Cardiac septum (tissue), 1 donor: ENCODE measurements at regions not wholly inside any gene's neighbourhood (a gene's known extent, or its start where the extent isn't known, plus 50 kb on each side); places are given as distances from the start of the nearest gene placed in this dataset.

Experiments
- DNase-seq: peaks from one replicate; pipeline ENCODE4 v3.0.0-alpha.2; 2020; ENCODE audit warnings: low spot score
- intact Hi-C: fragments of 100-400 bp; cut with DNase I; formaldehyde crosslinking; loops from one replicate; pipeline ENCODE4 v1.14.0; 2022
- donor health status: DM: no; HTN: no; CAD: no.

GRCh38 chr9:75391497-75391896 lies 303.2 kb downstream of the OSTF1 start:
- intact Hi-C loops = no loop called here
- DNase-seq = no peak

- DNase-seq = no peak
- intact Hi-C loops = no loop called here
These were observed 307.0 kb downstream of the OSTF1 start for GRCh38 chr9:75395336-75395735.

- intact Hi-C loops = no loop called here
- no peak for DNase-seq
These were observed 309.5 kb downstream of the OSTF1 start for GRCh38 chr9:75397836-75398235.

GRCh38 chr9:75408391-75408790 lies 320.1 kb downstream of the OSTF1 start:
- intact Hi-C loops = no loop called here
- no peak for DNase-seq

GRCh38 chr9:75410405-75410804 lies 322.1 kb downstream of the OSTF1 start:
- DNase-seq = no peak
- intact Hi-C loops = no loop called here

- no peak for DNase-seq
- intact Hi-C loops = no loop called here
These were observed 326.3 kb downstream of the OSTF1 start for GRCh38 chr9:75414371-75415160.

- DNase-seq = no peak
These were observed 329.2 kb downstream of the OSTF1 start for GRCh38 chr9:75417471-75417870.

GRCh38 chr9:75418518-75418917 lies 330.2 kb downstream of the OSTF1 start:
- DNase-seq = no peak
- intact Hi-C loops = no loop called here

More at GRCh38 chr9:75417471-75417870, 329.2 kb downstream of the OSTF1 start:
- intact Hi-C loops = no loop called here

- DNase-seq = no peak
- intact Hi-C loops = no loop called here
These were observed 334.7 kb downstream of the OSTF1 start for GRCh38 chr9:75422944-75423522.

- no peak for DNase-seq
- intact Hi-C loops = loop anchor here (10.0 kb wide), 1 partner anchor 65 kb away; no protein-coding TSS in a partner anchor
These were observed 341.5 kb downstream of the OSTF1 start for GRCh38 chr9:75429531-75430475.

- DNase-seq = no peak
- intact Hi-C loops = loop anchor here (10.0 kb wide), 1 partner anchor 63 kb away; no protein-coding TSS in a partner anchor
These were observed 343.1 kb downstream of the OSTF1 start for GRCh38 chr9:75431375-75431774.

- intact Hi-C loops = loop anchor here (10.0 kb wide), 1 partner anchor 62 kb away; no protein-coding TSS in a partner anchor
- no peak for DNase-seq
These were observed 344.1 kb downstream of the OSTF1 start for GRCh38 chr9:75432386-75432785.

- intact Hi-C loops = loop anchor here (10.0 kb wide), 1 partner anchor 62 kb away; no protein-coding TSS in a partner anchor
- DNase-seq = no peak
These were observed 344.6 kb downstream of the OSTF1 start for GRCh38 chr9:75432888-75433287.

- intact Hi-C loops = loop anchor here (10.0 kb wide), 1 partner anchor 56 kb away; no protein-coding TSS in a partner anchor
- DNase-seq = no peak
These were observed 350.4 kb downstream of the OSTF1 start for GRCh38 chr9:75438716-75439115.

- intact Hi-C loops = no loop called here
- no peak for DNase-seq
These were observed 352.6 kb downstream of the OSTF1 start for GRCh38 chr9:75440914-75441313.

GRCh38 chr9:75445144-75445543 lies 356.8 kb downstream of the OSTF1 start:
- intact Hi-C loops = no loop called here
- DNase-seq = no peak

- intact Hi-C loops = no loop called here
- no peak for DNase-seq
These were observed 359.0 kb downstream of the OSTF1 start for GRCh38 chr9:75447281-75447680.

- intact Hi-C loops = no loop called here
- DNase-seq = no peak
These were observed 360.0 kb downstream of the OSTF1 start for GRCh38 chr9:75448281-75448680.

GRCh38 chr9:75448955-75449354 lies 360.6 kb downstream of the OSTF1 start:
- DNase-seq = no peak
- intact Hi-C loops = no loop called here

GRCh38 chr9:75451045-75451444 lies 362.7 kb downstream of the OSTF1 start:
- intact Hi-C loops = no loop called here
- no peak for DNase-seq
